Stimulated activated effector memory CD8-positive, alpha-beta T cell treated with anti-CD3 and anti-CD28 coated beads, Interleukin-12 subunit alpha, Interleukin-12 subunit beta, amount 100 ng/mL, for 72 hours (primary cell): ENCODE measurements at regions not wholly inside any gene's neighbourhood (a gene's known extent, or its start where the extent isn't known, plus 50 kb on each side); places are given as distances from the start of the nearest gene placed in this dataset.
"Not testable (repeated sequence)": the region's sequence is repeated elsewhere in the genome, so short reads cannot be mapped to it uniquely, and the experiment has no call there.

Source experiments
- ATAC-seq: fragments of 150-1000 bp; cut with Tn5 transposase; 2 replicates; pipeline ENCODE4 v1.10.0; 2021
- DNase-seq, 2 donors: peaks; one replicate each; pipeline ENCODE4 v3.0.0; 2021 to 2022; ENCODE audit warnings: low spot score in 2 of 2
- H3K27ac Mint-ChIP-seq: one replicate; pipeline ENCODE4 v1.8.0; 2022; ENCODE audit warnings: mild to moderate bottlenecking, mixed read lengths
- H3K36me3 Mint-ChIP-seq: one replicate; pipeline ENCODE4 v1.8.0; 2022; ENCODE audit warnings: mild to moderate bottlenecking, mixed read lengths
- H3K4me1 Mint-ChIP-seq: one replicate; pipeline ENCODE4 v1.8.0; 2022; ENCODE audit warnings: mixed read lengths
- H3K4me3 Mint-ChIP-seq: one replicate; pipeline ENCODE4 v1.8.0; 2022; ENCODE audit warnings: mild to moderate bottlenecking, mixed read lengths
- H3K9me3 Mint-ChIP-seq: one replicate; pipeline ENCODE4 v1.8.0; 2022; ENCODE audit warnings: mixed read lengths

DNA sequence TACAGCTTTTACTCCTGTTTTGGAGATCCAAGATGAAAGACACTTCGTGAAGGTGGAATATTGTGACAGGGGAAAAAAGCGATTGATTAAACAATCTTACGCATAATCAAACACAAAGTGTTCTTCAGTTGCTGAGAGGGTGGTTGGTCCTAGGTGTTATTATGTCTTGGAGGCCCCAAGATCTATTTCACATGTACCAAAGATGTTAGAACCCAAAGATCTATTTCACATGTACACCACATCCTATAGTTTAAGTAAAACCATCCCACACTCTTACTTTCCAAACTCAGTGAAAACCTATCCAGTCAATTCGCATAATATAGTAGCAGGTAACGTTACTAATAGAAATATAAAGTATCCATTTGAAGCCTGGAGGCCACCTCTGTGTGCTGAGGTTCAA, 242.6 kb upstream of the MAF start:
- H3K9me3 Mint-ChIP-seq, result no peaks in the 10 kb centered on the region
- no peak overlapping the region for H3K27ac Mint-ChIP-seq

GRCh38 chr16:79842197-79842596, 241.7 kb upstream of the MAF start:
- Mint-ChIP-seq H3K4me1 (peaks cover 20% of the 10 kb centered on the region), H3K4me3 (no peak overlapping the region), H3K9me3 (no peaks in the 10 kb centered on the region), H3K27ac (no peak overlapping the region), H3K36me3 (no peaks in the 10 kb centered on the region)
- DNase-seq (no peak), ATAC-seq (no peak)

More for the DNA sequence above, 242.6 kb upstream of the MAF start:
- no peaks in the 10 kb centered on the region for H3K36me3 Mint-ChIP-seq
- H3K4me3 Mint-ChIP-seq, result no peak overlapping the region
- ATAC-seq (no peak), DNase-seq (no peak)
- peaks cover 20% of the 10 kb centered on the region for H3K4me1 Mint-ChIP-seq

GRCh38 chr16:79839466-79840341, 239.2 kb upstream of the MAF start:
- Mint-ChIP-seq H3K27ac (no peak overlapping the region), H3K9me3 (no peaks in the 10 kb centered on the region), H3K36me3 (no peaks in the 10 kb centered on the region), H3K4me3 (no peak overlapping the region), H3K4me1 (peaks cover 13% of the 10 kb centered on the region)
- DNase-seq (no peak), ATAC-seq (no peak)

GRCh38 chr16:79838496-79839259, 238.1 kb upstream of the MAF start:
- DNase-seq (no peak), ATAC-seq (no peak)
- Mint-ChIP-seq H3K27ac (no peak overlapping the region), H3K4me1 (peaks cover 4% of the 10 kb centered on the region), H3K4me3 (no peak overlapping the region), H3K36me3 (no peaks in the 10 kb centered on the region), H3K9me3 (no peaks in the 10 kb centered on the region)

DNA sequence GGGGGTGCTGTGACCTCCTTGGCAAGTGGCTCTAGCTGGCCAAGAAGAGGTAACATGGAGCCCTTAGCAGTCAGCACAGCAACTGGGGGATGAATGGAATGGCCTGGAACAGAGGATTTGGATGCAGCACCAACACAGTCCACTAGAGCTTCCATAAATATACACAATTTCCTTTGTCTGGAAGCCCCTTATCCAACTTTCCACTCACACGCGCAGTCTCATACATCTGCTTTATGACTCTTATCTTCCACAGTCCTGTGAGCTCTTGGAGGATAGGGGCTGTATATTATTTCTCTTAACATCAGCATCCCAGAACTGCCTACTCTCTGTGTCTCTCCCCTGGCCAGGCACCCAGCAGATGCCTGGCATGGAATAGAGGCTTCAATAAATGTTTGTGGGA, 235.6 kb upstream of the MAF start:
- DNase-seq (no peak), ATAC-seq (no peak)
- no peaks in the 10 kb centered on the region for H3K9me3 Mint-ChIP-seq
- H3K36me3 Mint-ChIP-seq, result no peaks in the 10 kb centered on the region
- no peak overlapping the region for H3K27ac Mint-ChIP-seq
- no peak overlapping the region for H3K4me3 Mint-ChIP-seq
- H3K4me1 Mint-ChIP-seq, result no peaks in the 10 kb centered on the region

DNA sequence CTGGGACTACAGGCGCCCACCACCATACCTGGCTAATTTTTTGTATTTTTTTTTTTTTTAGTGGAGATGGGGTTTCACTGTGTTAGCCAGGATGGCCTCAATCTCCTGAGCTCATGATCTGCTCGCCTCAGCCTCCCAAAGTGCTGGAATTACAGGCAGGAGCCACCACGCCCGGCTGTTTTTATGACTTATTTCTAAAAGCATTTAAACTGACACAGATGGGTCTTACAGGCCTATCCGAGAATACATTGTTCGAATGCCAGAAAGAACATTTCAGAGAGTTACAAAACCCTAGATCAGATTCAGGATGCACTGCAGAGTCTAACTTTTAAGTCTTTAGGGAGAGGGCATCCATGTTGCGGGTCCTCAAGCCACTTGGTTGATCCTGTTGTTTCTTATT, 234.7 kb upstream of the MAF start:
- Mint-ChIP-seq H3K27ac (no peak overlapping the region), H3K36me3 (no peaks in the 10 kb centered on the region), H3K4me3 (no peak overlapping the region), H3K9me3 (no peaks in the 10 kb centered on the region), H3K4me1 (no peaks in the 10 kb centered on the region)
- DNase-seq, result no peak
- ATAC-seq, result no peak

GRCh38 chr16:79834720-79835119, 234.2 kb upstream of the MAF start:
- Mint-ChIP-seq H3K27ac (no peak overlapping the region), H3K4me3 (no peak overlapping the region), H3K9me3 (no peaks in the 10 kb centered on the region), H3K4me1 (no peaks in the 10 kb centered on the region), H3K36me3 (no peaks in the 10 kb centered on the region)
- no peak for DNase-seq
- ATAC-seq, result no peak

DNA sequence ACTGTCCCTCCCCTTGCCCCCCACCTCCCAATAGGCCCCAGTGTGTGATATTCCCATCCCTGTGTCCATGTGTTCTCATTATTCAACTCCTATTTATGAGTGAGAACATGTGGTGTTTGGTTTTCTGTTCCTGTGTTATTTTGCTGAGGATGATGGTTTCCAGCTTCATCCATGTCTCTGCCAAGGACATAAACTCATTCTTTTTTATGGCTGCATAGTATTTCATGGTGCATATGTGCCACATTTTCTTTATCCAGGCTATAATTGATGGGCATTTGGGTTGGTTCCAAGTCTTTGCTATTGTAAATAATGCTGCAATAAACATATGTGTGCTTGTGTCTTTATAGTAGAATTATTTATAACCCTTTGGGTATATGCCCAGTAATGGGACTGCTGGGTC, 233.5 kb upstream of the MAF start:
- not testable (repeated sequence) for H3K9me3 Mint-ChIP-seq, H3K27ac Mint-ChIP-seq, DNase-seq, ATAC-seq, H3K36me3 Mint-ChIP-seq, H3K4me1 Mint-ChIP-seq, H3K4me3 Mint-ChIP-seq

GRCh38 chr16:79833559-79833958, 233.0 kb upstream of the MAF start:
- ATAC-seq, result no peak
- no peak for DNase-seq
- Mint-ChIP-seq H3K4me1 (no peaks in the 10 kb centered on the region), H3K36me3 (no peaks in the 10 kb centered on the region), H3K9me3 (no peaks in the 10 kb centered on the region), H3K4me3 (no peak overlapping the region), H3K27ac (no peak overlapping the region)

DNA sequence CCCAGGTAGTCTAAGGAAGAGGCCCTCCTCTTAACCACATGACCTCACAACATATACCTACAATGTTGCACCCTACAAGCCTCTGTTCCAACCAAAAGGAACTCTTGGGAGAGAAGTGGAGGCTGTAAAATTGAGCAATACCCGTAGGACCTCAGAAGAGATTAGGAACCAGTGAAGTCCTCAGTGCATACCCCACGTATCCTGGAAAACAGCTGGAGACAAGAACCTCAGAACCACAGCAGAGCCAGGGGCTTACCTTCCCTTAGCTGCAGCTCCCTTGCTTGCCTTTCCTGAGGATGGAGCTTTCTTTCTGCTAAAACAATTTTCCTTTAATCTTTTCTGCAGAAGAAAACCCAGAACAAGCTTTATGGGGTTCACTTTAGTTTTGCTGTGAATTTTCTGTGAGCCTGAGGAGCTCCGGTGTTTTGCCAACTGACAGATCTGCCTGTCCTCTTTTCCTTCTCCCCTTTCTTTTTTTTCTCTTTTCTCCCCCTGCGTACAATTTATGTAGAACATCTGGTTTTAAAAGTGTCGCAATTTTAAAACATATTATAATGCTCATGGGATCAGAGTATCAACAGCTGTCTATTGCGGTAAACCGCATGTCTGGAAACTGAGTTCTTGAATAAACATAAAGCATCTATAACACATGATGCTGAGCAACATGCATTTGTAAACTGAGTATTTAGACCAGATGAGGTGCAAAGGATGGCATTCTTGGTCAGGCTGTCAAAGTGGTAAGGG, 226.4 kb upstream of the MAF start:
- H3K4me1 Mint-ChIP-seq, result no peaks in the 10 kb centered on the region
- no peaks in the 10 kb centered on the region for H3K36me3 Mint-ChIP-seq
- H3K4me3 Mint-ChIP-seq, result no peak overlapping the region
- H3K9me3 Mint-ChIP-seq, result no peaks in the 10 kb centered on the region
- no peak for ATAC-seq
- H3K27ac Mint-ChIP-seq, result no peak overlapping the region
- no peak for DNase-seq

GRCh38 chr16:79825002-79825401, 224.5 kb upstream of the MAF start:
- no peaks in the 10 kb centered on the region for H3K4me1 Mint-ChIP-seq
- no peak overlapping the region for H3K4me3 Mint-ChIP-seq
- DNase-seq (no peak), ATAC-seq (no peak)
- H3K36me3 Mint-ChIP-seq, result no peaks in the 10 kb centered on the region
- no peaks in the 10 kb centered on the region for H3K9me3 Mint-ChIP-seq
- no peak overlapping the region for H3K27ac Mint-ChIP-seq

DNA sequence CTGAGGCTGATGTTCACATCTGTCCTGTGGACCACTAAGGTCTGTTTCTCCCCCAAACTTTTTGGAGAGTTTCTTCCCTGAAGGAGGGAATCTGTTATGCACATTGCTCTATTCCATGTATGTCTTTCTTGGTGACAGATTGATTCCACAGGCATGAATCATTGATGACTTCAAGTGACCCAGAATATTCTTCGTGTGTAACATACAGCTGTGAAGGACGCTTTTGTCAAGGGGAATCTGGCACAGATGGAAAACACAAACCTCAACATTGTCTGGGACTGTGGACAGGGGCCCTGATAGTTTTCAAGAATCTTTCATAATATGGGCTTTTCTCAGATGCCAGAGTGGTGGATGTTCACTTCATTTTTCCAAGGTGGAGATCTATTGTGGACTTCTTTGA, 223.1 kb upstream of the MAF start:
- Mint-ChIP-seq H3K4me3 (no peak overlapping the region), H3K27ac (no peak overlapping the region), H3K9me3 (no peaks in the 10 kb centered on the region), H3K36me3 (no peaks in the 10 kb centered on the region), H3K4me1 (no peaks in the 10 kb centered on the region)
- no peak for ATAC-seq
- no peak for DNase-seq

- Mint-ChIP-seq H3K4me1 (no peaks in the 10 kb centered on the region), H3K9me3 (no peaks in the 10 kb centered on the region), H3K4me3 (no peak overlapping the region), H3K36me3 (no peaks in the 10 kb centered on the region), H3K27ac (no peak overlapping the region)
- ATAC-seq, result no peak
- DNase-seq, result no peak
These were observed 221.4 kb upstream of the MAF start for GRCh38 chr16:79821911-79822310.

DNA sequence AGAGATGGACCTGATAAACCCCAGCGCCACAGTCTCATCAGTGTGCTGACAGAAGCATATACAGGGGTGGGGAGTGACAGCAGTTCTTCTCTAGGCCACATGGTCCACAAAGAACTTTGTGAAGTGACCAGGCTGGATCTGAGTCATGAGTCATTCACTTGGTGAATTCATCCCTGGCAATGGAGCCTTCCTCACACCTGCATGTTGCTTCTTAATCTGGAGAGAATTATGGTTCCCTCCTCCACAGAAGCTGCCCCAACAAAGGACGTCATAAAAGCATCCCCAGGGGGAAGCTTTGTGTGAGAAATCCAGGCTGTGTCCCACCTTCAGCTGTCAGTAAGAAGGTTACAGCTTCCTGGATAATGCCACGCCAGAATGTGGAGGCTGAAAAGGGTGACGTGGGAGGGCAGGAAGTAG, 215.6 kb upstream of the MAF start:
- ATAC-seq, result no peak
- Mint-ChIP-seq H3K4me3 (no peak overlapping the region), H3K9me3 (no peaks in the 10 kb centered on the region), H3K36me3 (no peaks in the 10 kb centered on the region), H3K27ac (no peak overlapping the region), H3K4me1 (no peaks in the 10 kb centered on the region)
- DNase-seq, result no peak

DNA sequence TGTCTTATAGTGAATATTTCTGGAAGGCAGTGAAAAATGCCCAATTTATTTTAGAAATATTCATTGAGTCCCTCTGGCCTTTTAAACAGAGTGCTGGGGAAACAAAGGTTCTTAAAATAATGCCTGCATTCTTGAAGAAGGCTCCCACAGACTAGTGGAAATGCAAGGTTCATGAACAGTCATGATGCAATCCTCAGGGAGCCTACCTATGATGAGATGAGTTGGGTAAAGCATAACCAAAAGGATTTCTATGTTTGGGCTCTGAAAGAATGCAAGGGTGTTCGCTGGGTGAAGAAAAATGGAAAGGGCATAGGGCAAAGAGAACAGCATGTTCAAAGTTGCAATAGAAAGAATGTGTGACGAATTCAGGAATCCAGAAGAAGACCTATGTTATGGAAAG, 214.5 kb upstream of the MAF start:
- no peaks in the 10 kb centered on the region for H3K9me3 Mint-ChIP-seq
- H3K36me3 Mint-ChIP-seq, result no peaks in the 10 kb centered on the region
- H3K27ac Mint-ChIP-seq, result no peak overlapping the region
- H3K4me1 Mint-ChIP-seq, result no peaks in the 10 kb centered on the region
- DNase-seq (no peak), ATAC-seq (no peak)
- H3K4me3 Mint-ChIP-seq, result no peak overlapping the region
